ENCODE measurements at regions not wholly inside any gene's neighbourhood (a gene's known extent, or its start where the extent isn't known, plus 50 kb on each side); places are given as distances from the start of the nearest gene placed in this dataset.

GRCh38 chr2:75822336-75822735, 111.6 kb upstream of the GCFC2 start:
- TF ChIP-seq, protein P1, sequence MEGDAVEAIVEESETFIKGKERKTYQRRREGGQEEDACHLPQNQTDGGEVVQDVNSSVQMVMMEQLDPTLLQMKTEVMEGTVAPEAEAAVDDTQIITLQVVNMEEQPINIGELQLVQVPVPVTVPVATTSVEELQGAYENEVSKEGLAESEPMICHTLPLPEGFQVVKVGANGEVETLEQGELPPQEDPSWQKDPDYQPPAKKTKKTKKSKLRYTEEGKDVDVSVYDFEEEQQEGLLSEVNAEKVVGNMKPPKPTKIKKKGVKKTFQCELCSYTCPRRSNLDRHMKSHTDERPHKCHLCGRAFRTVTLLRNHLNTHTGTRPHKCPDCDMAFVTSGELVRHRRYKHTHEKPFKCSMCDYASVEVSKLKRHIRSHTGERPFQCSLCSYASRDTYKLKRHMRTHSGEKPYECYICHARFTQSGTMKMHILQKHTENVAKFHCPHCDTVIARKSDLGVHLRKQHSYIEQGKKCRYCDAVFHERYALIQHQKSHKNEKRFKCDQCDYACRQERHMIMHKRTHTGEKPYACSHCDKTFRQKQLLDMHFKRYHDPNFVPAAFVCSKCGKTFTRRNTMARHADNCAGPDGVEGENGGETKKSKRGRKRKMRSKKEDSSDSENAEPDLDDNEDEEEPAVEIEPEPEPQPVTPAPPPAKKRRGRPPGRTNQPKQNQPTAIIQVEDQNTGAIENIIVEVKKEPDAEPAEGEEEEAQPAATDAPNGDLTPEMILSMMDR (IDR thresholded peaks at IDR 0.05; ENCODE audit: poor library complexity), result no peak
- TF ChIP-seq EZH2 (IDR thresholded peaks at IDR 0.05; ENCODE audit: borderline replicate concordance) (no peak), EZH2phosphoT487 (IDR thresholded peaks at IDR 0.05; ENCODE audit: low read depth, severe bottlenecking, unreplicated experiment) (no peak)

All from hepatocyte (in vitro differentiated cells).